ENCODE measurements at regions not wholly inside any gene's neighbourhood (a gene's known extent, or its start where the extent isn't known, plus 50 kb on each side); places are given as distances from the start of the nearest gene placed in this dataset.

DNA sequence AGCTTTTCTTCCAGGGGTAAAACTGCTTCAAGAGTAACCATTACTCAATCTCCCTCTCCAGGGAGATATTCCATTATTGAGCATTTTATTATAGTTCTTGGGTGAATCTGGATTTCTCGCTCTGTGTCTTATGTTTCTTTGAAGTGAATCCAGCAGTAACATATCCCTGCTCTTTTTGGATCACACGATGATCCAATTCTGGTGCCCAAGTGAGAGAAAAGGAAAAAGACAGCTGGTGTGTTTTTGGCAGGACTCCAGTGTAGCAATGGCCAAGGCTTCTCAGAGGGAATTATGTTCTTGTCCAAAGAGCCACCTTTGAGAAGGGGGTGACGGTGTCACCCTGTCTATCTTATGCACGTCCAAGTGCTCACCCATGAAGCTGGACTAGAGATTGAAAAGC lies 140.3 kb upstream of the ERRFI1 start:
- no peak for DNase-seq (ENCODE audit: low read depth, low spot score)
- H3K4me3 ChIP-seq (ENCODE audit: low read depth, low read length), result no peak overlapping the region
- in situ Hi-C loops (cut with HindIII; ENCODE audit: low sequenced_read_pairs), result no loop called here
- TF ChIP-seq, protein P1, sequence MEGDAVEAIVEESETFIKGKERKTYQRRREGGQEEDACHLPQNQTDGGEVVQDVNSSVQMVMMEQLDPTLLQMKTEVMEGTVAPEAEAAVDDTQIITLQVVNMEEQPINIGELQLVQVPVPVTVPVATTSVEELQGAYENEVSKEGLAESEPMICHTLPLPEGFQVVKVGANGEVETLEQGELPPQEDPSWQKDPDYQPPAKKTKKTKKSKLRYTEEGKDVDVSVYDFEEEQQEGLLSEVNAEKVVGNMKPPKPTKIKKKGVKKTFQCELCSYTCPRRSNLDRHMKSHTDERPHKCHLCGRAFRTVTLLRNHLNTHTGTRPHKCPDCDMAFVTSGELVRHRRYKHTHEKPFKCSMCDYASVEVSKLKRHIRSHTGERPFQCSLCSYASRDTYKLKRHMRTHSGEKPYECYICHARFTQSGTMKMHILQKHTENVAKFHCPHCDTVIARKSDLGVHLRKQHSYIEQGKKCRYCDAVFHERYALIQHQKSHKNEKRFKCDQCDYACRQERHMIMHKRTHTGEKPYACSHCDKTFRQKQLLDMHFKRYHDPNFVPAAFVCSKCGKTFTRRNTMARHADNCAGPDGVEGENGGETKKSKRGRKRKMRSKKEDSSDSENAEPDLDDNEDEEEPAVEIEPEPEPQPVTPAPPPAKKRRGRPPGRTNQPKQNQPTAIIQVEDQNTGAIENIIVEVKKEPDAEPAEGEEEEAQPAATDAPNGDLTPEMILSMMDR (IDR thresholded peaks at IDR 0.05; ENCODE audit: low read depth, low read length), result no peak

DNA sequence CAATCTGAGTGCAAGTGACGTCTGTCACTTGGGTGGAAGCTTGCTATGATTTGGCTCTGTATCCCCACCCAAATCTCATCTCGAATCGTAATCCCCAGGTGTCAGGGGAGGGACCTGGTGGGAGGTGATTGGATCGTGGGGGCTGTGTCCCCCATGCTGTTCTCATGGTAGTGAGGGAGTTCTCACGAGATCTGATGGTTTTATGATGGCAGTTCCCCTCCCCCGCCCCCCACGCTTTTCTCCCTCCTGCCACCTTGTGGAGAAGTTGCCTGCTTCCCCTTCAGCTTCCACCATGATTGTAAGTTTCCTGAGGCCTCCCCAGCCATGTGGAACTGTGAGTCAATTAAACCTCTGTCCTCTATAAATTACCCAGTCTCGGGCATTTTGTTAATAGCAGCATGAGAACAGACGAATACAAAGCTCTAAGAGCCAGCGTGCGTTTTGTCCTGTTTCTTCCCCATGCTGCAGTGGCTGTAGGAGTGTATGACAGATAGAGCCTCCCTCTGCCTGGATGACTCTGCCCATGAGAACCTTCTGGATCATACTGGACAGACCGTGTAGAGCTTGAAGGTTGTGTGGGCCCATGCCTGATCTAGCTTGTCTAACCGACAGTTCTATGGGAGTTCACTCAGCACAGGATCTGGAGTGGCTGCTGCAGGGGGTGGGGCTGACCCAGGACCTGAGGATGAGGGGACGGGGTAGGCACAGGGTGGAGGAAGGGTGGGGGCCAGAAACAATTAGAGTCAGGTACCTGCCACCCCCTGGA lies 139.7 kb upstream of the ERRFI1 start:
- in situ Hi-C loops (cut with HindIII; ENCODE audit: low sequenced_read_pairs), result no loop called here
- no peak overlapping the region for H3K4me3 ChIP-seq (ENCODE audit: low read depth, low read length)
- no peak for DNase-seq (ENCODE audit: low read depth, low spot score)
- TF ChIP-seq, protein P1 (IDR thresholded peaks at IDR 0.05; ENCODE audit: low read depth, low read length), result peak; percentile 15

DNA sequence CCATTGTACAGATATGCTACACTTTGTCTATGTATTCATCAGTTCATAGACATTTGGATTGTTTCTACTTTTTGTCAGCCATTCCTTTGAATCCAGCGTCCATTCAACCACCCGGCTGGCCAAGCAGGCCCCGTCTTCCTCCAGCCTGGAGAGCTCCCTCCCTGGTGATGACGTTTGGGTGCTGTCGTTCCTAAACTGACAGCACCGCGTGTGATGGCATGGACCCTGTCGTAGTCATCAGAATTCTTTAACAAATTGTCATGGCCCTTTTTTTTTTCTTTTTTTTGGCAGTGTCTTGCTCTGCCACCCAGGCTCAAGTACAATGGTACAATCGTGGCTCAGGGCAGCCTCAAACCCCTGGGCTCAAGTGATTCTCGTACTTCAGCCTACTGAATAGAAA lies 138.6 kb upstream of the ERRFI1 start:
- TF ChIP-seq, protein P1 (IDR thresholded peaks at IDR 0.05; ENCODE audit: low read depth, low read length), result no peak
- no peak for DNase-seq (ENCODE audit: low read depth, low spot score)
- H3K4me3 ChIP-seq (ENCODE audit: low read depth, low read length), result no peak overlapping the region
- in situ Hi-C loops (cut with HindIII; ENCODE audit: low sequenced_read_pairs), result no loop called here

DNA sequence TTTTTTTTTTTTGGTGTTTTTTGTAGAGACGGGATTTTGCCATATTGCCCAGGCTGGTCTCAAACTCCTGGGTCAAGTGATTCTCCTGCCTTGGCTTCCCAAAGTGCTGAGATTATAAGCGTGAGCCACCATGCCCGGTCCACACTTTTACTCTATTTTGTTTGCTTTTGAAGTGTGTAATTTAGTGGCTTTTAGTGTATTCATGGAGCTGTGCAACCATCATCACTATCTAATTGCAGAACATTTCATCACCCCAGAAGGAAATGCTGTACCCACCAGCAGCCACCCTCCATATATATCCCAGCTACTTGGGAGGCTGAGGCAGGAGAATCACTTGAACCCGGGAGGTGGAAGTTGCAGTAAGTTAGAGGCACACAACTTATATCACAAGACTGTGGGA lies 136.9 kb upstream of the ERRFI1 start:
- in situ Hi-C loops (cut with HindIII; ENCODE audit: low sequenced_read_pairs), result no loop called here

DNA sequence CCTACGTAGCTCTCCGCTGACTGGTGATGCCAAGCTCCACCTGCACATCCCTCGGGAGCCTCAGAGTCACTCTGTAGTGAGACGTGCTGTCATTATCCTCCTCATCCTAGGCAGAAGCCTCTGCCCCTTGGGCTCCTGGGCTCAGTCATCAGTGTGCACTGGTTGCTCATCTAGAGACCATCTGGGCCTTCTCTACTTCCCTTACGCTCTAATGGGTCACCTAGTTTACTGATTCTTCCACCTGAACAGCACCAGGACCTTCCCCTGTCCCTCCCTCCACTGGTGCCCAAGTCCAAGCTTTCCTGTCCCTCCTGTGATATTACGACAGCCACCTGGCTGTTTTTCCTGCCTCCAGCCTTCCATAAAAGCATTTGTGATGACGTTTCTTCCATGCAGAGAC lies 136.1 kb upstream of the ERRFI1 start:
- no peak for DNase-seq (ENCODE audit: low read depth, low spot score)
- in situ Hi-C loops (cut with HindIII; ENCODE audit: low sequenced_read_pairs), result no loop called here
- TF ChIP-seq, protein P1 (IDR thresholded peaks at IDR 0.05; ENCODE audit: low read depth, low read length), result no peak
- no peak overlapping the region for H3K4me3 ChIP-seq (ENCODE audit: low read depth, low read length)

More for the DNA sequence above, 136.9 kb upstream of the ERRFI1 start:
- no peak overlapping the region for H3K4me3 ChIP-seq (ENCODE audit: low read depth, low read length)
- TF ChIP-seq, protein P1 (IDR thresholded peaks at IDR 0.05; ENCODE audit: low read depth, low read length), result no peak
- no peak for DNase-seq (ENCODE audit: low read depth, low spot score)

DNA sequence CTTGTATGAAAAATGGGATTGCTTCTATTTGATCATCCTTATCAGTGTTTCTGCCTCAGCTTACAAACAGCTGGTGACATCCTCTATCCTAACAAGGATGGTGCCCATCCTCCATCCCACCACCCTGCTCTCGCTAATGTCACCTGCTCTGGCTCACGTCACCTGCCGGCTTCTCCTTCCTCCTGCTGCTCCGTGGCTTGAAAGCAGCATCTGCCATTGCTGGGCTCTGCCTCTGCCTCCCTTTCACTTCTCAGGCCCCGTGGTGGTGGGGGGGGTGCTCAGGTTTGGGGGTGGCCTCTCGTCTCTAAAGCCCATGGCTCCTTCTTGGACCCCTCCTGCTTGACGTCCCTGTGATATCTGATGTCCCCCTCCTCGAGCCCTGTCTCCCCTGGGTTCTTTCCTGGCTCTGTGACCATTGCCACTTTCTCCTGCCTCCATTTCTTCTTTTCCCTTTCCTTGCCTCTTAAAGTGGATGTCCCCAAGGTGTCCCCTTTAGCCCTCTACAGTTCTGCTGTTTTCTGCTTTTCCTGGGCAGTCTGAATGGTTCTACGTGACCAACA lies 135.5 kb upstream of the ERRFI1 start:
- in situ Hi-C loops (cut with HindIII; ENCODE audit: low sequenced_read_pairs), result no loop called here
- DNase-seq (ENCODE audit: low read depth, low spot score), result no peak
- TF ChIP-seq, protein P1 (IDR thresholded peaks at IDR 0.05; ENCODE audit: low read depth, low read length), result no peak
- H3K4me3 ChIP-seq (ENCODE audit: low read depth, low read length), result no peak overlapping the region

All from astrocyte of the spinal cord (primary cell).